BLaER1 (cell line): ENCODE measurements at regions not wholly inside any gene's neighbourhood (a gene's known extent, or its start where the extent isn't known, plus 50 kb on each side); places are given as distances from the start of the nearest gene placed in this dataset.
"Not testable (repeated sequence)": the region's sequence is repeated elsewhere in the genome, so short reads cannot be mapped to it uniquely, and the experiment has no call there.

ENCODE experiments used
- H3K27ac ChIP-seq: shearing (Covaris generic); formaldehyde crosslinking; 2 replicates; pipeline ENCODE4 v1.8.1; 2022
- H3K27me3 ChIP-seq: shearing (Covaris generic); formaldehyde crosslinking; 2 replicates; pipeline ENCODE4 v1.8.1; 2022
- H3K36me3 ChIP-seq: shearing (Covaris generic); formaldehyde crosslinking; 2 replicates; pipeline ENCODE4 v1.8.1; 2022
- H3K4me1 ChIP-seq: shearing (Covaris generic); formaldehyde crosslinking; 2 replicates; pipeline ENCODE4 v1.8.1; 2022
- H3K4me2 ChIP-seq: shearing (Covaris generic); formaldehyde crosslinking; 2 replicates; pipeline ENCODE4 v1.8.1; 2022
- H3K4me3 ChIP-seq: shearing (Covaris generic); formaldehyde crosslinking; 2 replicates; pipeline ENCODE4 v1.8.1; 2022
- H3K9ac ChIP-seq: shearing (Covaris generic); formaldehyde crosslinking; 2 replicates; pipeline ENCODE4 v1.8.1; 2022
- H3K9me3 ChIP-seq: shearing (Covaris generic); formaldehyde crosslinking; 2 replicates; pipeline ENCODE4 v1.8.1; 2022
- H4K20me1 ChIP-seq: shearing (Covaris generic); formaldehyde crosslinking; 2 replicates; pipeline ENCODE4 v1.8.1; 2022
- Cebpa-rat ChIP-seq: shearing (Covaris generic); IDR thresholded peaks from 2 replicates; pipeline ENCODE4 v1.8.1; 2022

- no peaks in the 10 kb centered on the region for H4K20me1 ChIP-seq
- H3K4me2 ChIP-seq, result no peak overlapping the region
- no peak for TF ChIP-seq Cebpa-rat
- H3K4me3 ChIP-seq, result no peak overlapping the region
- H3K36me3 ChIP-seq, result no peaks in the 10 kb centered on the region
- H3K27me3 ChIP-seq, result no peaks in the 10 kb centered on the region
- no peaks in the 10 kb centered on the region for H3K9me3 ChIP-seq
- no peak overlapping the region for H3K27ac ChIP-seq
- no peak overlapping the region for H3K9ac ChIP-seq
- no peaks in the 10 kb centered on the region for H3K4me1 ChIP-seq
Observed at GRCh38 chr5:135106136-135106535, 72.1 kb upstream of the PITX1 start.

- Histone ChIP-seq H3K4me1 (no peaks in the 10 kb centered on the region), H3K4me3 (no peak overlapping the region), H3K4me2 (no peak overlapping the region), H4K20me1 (no peaks in the 10 kb centered on the region), H3K27ac (no peak overlapping the region), H3K27me3 (no peaks in the 10 kb centered on the region), H3K9ac (no peak overlapping the region), H3K9me3 (no peaks in the 10 kb centered on the region), H3K36me3 (no peaks in the 10 kb centered on the region)
- no peak for TF ChIP-seq Cebpa-rat
Observed at GRCh38 chr5:135105105-135105484, 71.1 kb upstream of the PITX1 start.

- Histone ChIP-seq H3K36me3 (no peaks in the 10 kb centered on the region), H3K4me3 (no peak overlapping the region), H3K27me3 (no peaks in the 10 kb centered on the region), H3K4me1 (no peaks in the 10 kb centered on the region), H3K9me3 (no peaks in the 10 kb centered on the region), H4K20me1 (no peaks in the 10 kb centered on the region), H3K9ac (no peak overlapping the region), H3K27ac (no peak overlapping the region), H3K4me2 (no peak overlapping the region)
- no peak for TF ChIP-seq Cebpa-rat
Observed at GRCh38 chr5:135103575-135103853, 69.5 kb upstream of the PITX1 start.

GRCh38 chr5:135102716-135103574 lies 68.9 kb upstream of the PITX1 start:
- H3K4me3 ChIP-seq, result no peak overlapping the region
- no peak for TF ChIP-seq Cebpa-rat
- no peaks in the 10 kb centered on the region for H4K20me1 ChIP-seq

GRCh38 chr5:135100431-135100830 lies 66.4 kb upstream of the PITX1 start:
- Histone ChIP-seq H3K36me3 (no peaks in the 10 kb centered on the region), H4K20me1 (no peaks in the 10 kb centered on the region), H3K27ac (no peak overlapping the region), H3K4me3 (no peak overlapping the region), H3K27me3 (no peaks in the 10 kb centered on the region), H3K4me2 (no peak overlapping the region), H3K9ac (no peak overlapping the region), H3K9me3 (no peaks in the 10 kb centered on the region), H3K4me1 (no peaks in the 10 kb centered on the region)
- TF ChIP-seq Cebpa-rat, result no peak

More at GRCh38 chr5:135102716-135103574, 68.9 kb upstream of the PITX1 start:
- H3K27me3 ChIP-seq, result no peaks in the 10 kb centered on the region
- H3K9ac ChIP-seq, result no peak overlapping the region
- no peaks in the 10 kb centered on the region for H3K9me3 ChIP-seq
- H3K4me2 ChIP-seq, result no peak overlapping the region
- H3K27ac ChIP-seq, result no peak overlapping the region
- H3K4me1 ChIP-seq, result no peaks in the 10 kb centered on the region
- no peaks in the 10 kb centered on the region for H3K36me3 ChIP-seq

GRCh38 chr5:135100011-135100410 lies 66.0 kb upstream of the PITX1 start:
- no peaks in the 10 kb centered on the region for H3K9me3 ChIP-seq
- H3K27me3 ChIP-seq, result no peaks in the 10 kb centered on the region

GRCh38 chr5:135097390-135097789 lies 63.4 kb upstream of the PITX1 start:
- H4K20me1 ChIP-seq, result no peaks in the 10 kb centered on the region
- H3K9me3 ChIP-seq, result no peaks in the 10 kb centered on the region
- H3K9ac ChIP-seq, result no peak overlapping the region
- H3K4me1 ChIP-seq, result no peaks in the 10 kb centered on the region
- no peak for TF ChIP-seq Cebpa-rat
- no peaks in the 10 kb centered on the region for H3K36me3 ChIP-seq
- H3K4me2 ChIP-seq, result no peak overlapping the region
- H3K27ac ChIP-seq, result no peak overlapping the region
- no peaks in the 10 kb centered on the region for H3K27me3 ChIP-seq
- H3K4me3 ChIP-seq, result no peak overlapping the region

More at GRCh38 chr5:135100011-135100410, 66.0 kb upstream of the PITX1 start:
- Histone ChIP-seq H4K20me1 (no peaks in the 10 kb centered on the region), H3K27ac (no peak overlapping the region), H3K4me1 (no peaks in the 10 kb centered on the region), H3K4me3 (no peak overlapping the region), H3K4me2 (no peak overlapping the region), H3K36me3 (no peaks in the 10 kb centered on the region), H3K9ac (no peak overlapping the region)
- no peak for TF ChIP-seq Cebpa-rat

- H3K4me1 ChIP-seq, result no peaks in the 10 kb centered on the region
- H3K27me3 ChIP-seq, result no peaks in the 10 kb centered on the region
- no peaks in the 10 kb centered on the region for H4K20me1 ChIP-seq
- H3K27ac ChIP-seq, result no peak overlapping the region
- no peak overlapping the region for H3K9ac ChIP-seq
- no peak overlapping the region for H3K4me2 ChIP-seq
- TF ChIP-seq Cebpa-rat, result no peak
- no peaks in the 10 kb centered on the region for H3K9me3 ChIP-seq
- H3K36me3 ChIP-seq, result no peaks in the 10 kb centered on the region
- no peak overlapping the region for H3K4me3 ChIP-seq
Observed at GRCh38 chr5:135095871-135096270, 61.8 kb upstream of the PITX1 start.

- Histone ChIP-seq H3K36me3 (no peaks in the 10 kb centered on the region), H3K9me3 (no peaks in the 10 kb centered on the region), H3K9ac (no peak overlapping the region), H3K27me3 (no peaks in the 10 kb centered on the region), H3K4me2 (no peak overlapping the region), H3K4me1 (no peaks in the 10 kb centered on the region), H3K27ac (no peak overlapping the region), H3K4me3 (no peak overlapping the region), H4K20me1 (no peaks in the 10 kb centered on the region)
- no peak for TF ChIP-seq Cebpa-rat
Observed at GRCh38 chr5:135095052-135095715, 61.2 kb upstream of the PITX1 start.

- Histone ChIP-seq H3K9ac (no peak overlapping the region), H3K27me3 (no peaks in the 10 kb centered on the region), H3K36me3 (no peaks in the 10 kb centered on the region), H4K20me1 (no peaks in the 10 kb centered on the region), H3K4me2 (no peak overlapping the region), H3K9me3 (no peaks in the 10 kb centered on the region), H3K4me1 (no peaks in the 10 kb centered on the region), H3K27ac (no peak overlapping the region), H3K4me3 (no peak overlapping the region)
- TF ChIP-seq Cebpa-rat, result no peak
Observed at GRCh38 chr5:135094339-135095051, 60.5 kb upstream of the PITX1 start.

GRCh38 chr5:135093483-135093882 lies 59.5 kb upstream of the PITX1 start:
- not testable (repeated sequence) for H3K9ac ChIP-seq, H3K27me3 ChIP-seq, H4K20me1 ChIP-seq, H3K36me3 ChIP-seq, H3K4me1 ChIP-seq, H3K27ac ChIP-seq, H3K9me3 ChIP-seq, H3K4me2 ChIP-seq, H3K4me3 ChIP-seq
